H1 (cell line): ENCODE measurements at regions not wholly inside any gene's neighbourhood (a gene's known extent, or its start where the extent isn't known, plus 50 kb on each side); places are given as distances from the start of the nearest gene placed in this dataset.

Experiments
- CTCF ChIA-PET: fragments of 300-600 bp; sonication (Branson Sonifier 250); formaldehyde crosslinking; loops from one replicate; lab custom pipeline; 2021; ENCODE audit not compliant: partially characterized antibody; lab: Charles Lee
- POLR2A ChIA-PET: fragments of 300-600 bp; sonication (Branson Sonifier 250); formaldehyde crosslinking; loops from one replicate; lab custom pipeline; 2021; ENCODE audit warnings: inconsistent platforms; ENCODE audit not compliant: partially characterized antibody; lab: Charles Lee
- DNase-seq, 2 experiments: peaks; one replicate each; pipeline versions ENCODE4 v3.0.0 to v3.0.0-alpha.2; 2010 to 2022; ENCODE audit warnings: low spot score in 2 of 2, low read depth in 1 of 2, mixed read lengths in 1 of 2
- FAIRE-seq: peaks from 2 replicates; lab custom pipeline; 2011; peaks lifted over from hg19 to GRCh38; lab: Jason Lieb, UNC
- H2AFZ ChIP-seq: 2 replicates; pipeline ENCODE4 v1.8.1; 2012; ENCODE audit warnings: low read length, inconsistent platforms
- H2AK5ac ChIP-seq: 2 replicates; pipeline ENCODE4 v1.6.1; 2013; ENCODE audit warnings: low read depth, low read length
- H2BK120ac ChIP-seq: replicated peaks from 2 replicates; pipeline ENCODE3; 2013; ENCODE audit warnings: low read depth, low read length, inconsistent platforms
- H2BK12ac ChIP-seq: 2 replicates; pipeline ENCODE4 v1.6.1; 2013; ENCODE audit warnings: low read depth, low read length
- H2BK15ac ChIP-seq: 2 replicates; pipeline ENCODE4 v1.6.1; 2013; ENCODE audit warnings: low read length
- H2BK20ac ChIP-seq: 2 replicates; pipeline ENCODE4 v1.6.1; 2013; ENCODE audit warnings: low read length
- H2BK5ac ChIP-seq: 2 replicates; pipeline ENCODE4 v1.6.1; 2013; ENCODE audit warnings: low read depth, low read length
- H3K14ac ChIP-seq: 2 replicates; pipeline ENCODE4 v1.6.1; 2013; ENCODE audit warnings: inconsistent platforms; ENCODE audit not compliant: insufficient read length
- H3K18ac ChIP-seq: 2 replicates; pipeline ENCODE4 v1.6.1; 2013; ENCODE audit warnings: low read length; ENCODE audit errors: extremely low read depth
- H3K23ac ChIP-seq: 2 replicates; pipeline ENCODE4 v1.6.1; 2013; ENCODE audit warnings: inconsistent platforms; ENCODE audit not compliant: insufficient read length
- H3K23me2 ChIP-seq: 2 replicates; pipeline ENCODE4 v1.6.1; 2013; ENCODE audit warnings: low read depth, low read length
- H3K27ac ChIP-seq: 2 replicates; pipeline ENCODE4 v1.6.1; 2011; ENCODE audit warnings: low read depth, low read length, inconsistent platforms
- H3K27me3 ChIP-seq, 4 experiments: replicated peaks in 1 of 4; 1 replicate in 1 of 4; 2 replicates in 3 of 4; pipeline versions ENCODE4 v1.6.1 to v1.8.1; 2011 to 2013; ENCODE audit warnings: low read length in 3 of 4, mild to moderate bottlenecking in 3 of 4, inconsistent platforms in 2 of 4, mixed read lengths in 2 of 4, moderate library complexity in 1 of 4; ENCODE audit not compliant: control insufficient read depth in 3 of 4, insufficient read depth in 3 of 4; ENCODE audit errors: extremely low read depth in 1 of 4
- H3K36me3 ChIP-seq, 4 experiments: 2 replicates each; pipeline versions ENCODE4 v1.6.1 to v1.8.1; 2011 to 2013; ENCODE audit warnings: mild to moderate bottlenecking in 4 of 4, low read length in 3 of 4, moderate library complexity in 2 of 4, control low read depth in 1 of 4, inconsistent platforms in 1 of 4; ENCODE audit not compliant: insufficient read depth in 4 of 4, control insufficient read depth in 2 of 4
- H3K4ac ChIP-seq: replicated peaks from 2 replicates; pipeline ENCODE3; 2013; ENCODE audit warnings: low read length, low read depth, mixed read lengths, inconsistent platforms; ENCODE audit not compliant: insufficient read length
- H3K4me1 ChIP-seq, 4 experiments: replicated peaks in 1 of 4; 1 replicate in 1 of 4; 2 replicates in 3 of 4; pipeline versions ENCODE4 v1.6.1 to v1.8.1; 2011 to 2013; ENCODE audit warnings: low read length in 3 of 4, inconsistent platforms in 2 of 4, mixed read lengths in 1 of 4; ENCODE audit not compliant: insufficient read depth in 4 of 4, control insufficient read depth in 3 of 4
- H3K4me2 ChIP-seq, 2 experiments: 2 replicates each; pipeline versions ENCODE4 v1.6.1 to v1.8.1; 2011 to 2013; ENCODE audit warnings: low read depth in 2 of 2, low read length in 2 of 2, control low read depth in 1 of 2, inconsistent platforms in 1 of 2, mild to moderate bottlenecking in 1 of 2; ENCODE audit not compliant: insufficient read depth in 1 of 2
- H3K4me3 ChIP-seq, 4 experiments: fragments of 200-600, 300-600 bp in 1 of 4; sonication (generic), shearing (Covaris generic), sonication (Bioruptor Twin) in 1 of 4; 2 replicates each; pipeline versions ENCODE4 v1.5.1 to v1.8.1; 2011 to 2016; ENCODE audit warnings: low read length in 4 of 4, low read depth in 3 of 4, control low read depth in 2 of 4, inconsistent platforms in 2 of 4, mild to moderate bottlenecking in 2 of 4, mixed read lengths in 1 of 4, moderate library complexity in 1 of 4; ENCODE audit not compliant: insufficient read depth in 2 of 4; ENCODE audit errors: extremely low read depth in 1 of 4
- H3K56ac ChIP-seq: replicated peaks from 2 replicates; pipeline ENCODE3; 2013; ENCODE audit warnings: low read depth, mild to moderate bottlenecking, mixed read lengths, low read length, inconsistent platforms; ENCODE audit not compliant: insufficient read length
- H3K79me1 ChIP-seq: 2 replicates; pipeline ENCODE4 v1.6.1; 2013; ENCODE audit warnings: low read depth, low read length, control low read depth
- H3K79me2 ChIP-seq, 2 experiments: 2 replicates each; pipeline versions ENCODE4 v1.6.1 to v1.8.1; 2012 to 2013; ENCODE audit warnings: low read length in 2 of 2, mild to moderate bottlenecking in 2 of 2, inconsistent platforms in 1 of 2; ENCODE audit not compliant: insufficient read depth in 2 of 2, control insufficient read depth in 1 of 2
- H3K9ac ChIP-seq, 4 experiments: replicated peaks in 1 of 4; 1 replicate in 1 of 4; 2 replicates in 3 of 4; pipeline versions ENCODE4 v1.6.1 to v1.8.1; 2011 to 2013; ENCODE audit warnings: low read depth in 3 of 4, low read length in 3 of 4, control low read depth in 2 of 4, mild to moderate bottlenecking in 2 of 4, moderate library complexity in 2 of 4, inconsistent platforms in 1 of 4; ENCODE audit errors: extremely low read depth in 1 of 4
- H3K9me3 ChIP-seq, 2 experiments: 2 replicates each; pipeline versions ENCODE4 v1.6.1 to v1.8.1; 2012 to 2013; ENCODE audit warnings: mild to moderate bottlenecking in 2 of 2, moderate library complexity in 2 of 2, control low read depth in 1 of 2, inconsistent platforms in 1 of 2, low read depth in 1 of 2, low read length in 1 of 2, mixed read lengths in 1 of 2; ENCODE audit not compliant: insufficient read depth in 2 of 2
- H4K20me1 ChIP-seq, 2 experiments: replicated peaks in 1 of 2; 2 replicates each; pipeline versions ENCODE3 to v1.8.1; 2011 to 2013; ENCODE audit warnings: inconsistent platforms in 2 of 2, low read length in 2 of 2, mild to moderate bottlenecking in 1 of 2; ENCODE audit not compliant: insufficient read depth in 2 of 2, control insufficient read depth in 1 of 2
- H4K5ac ChIP-seq: 2 replicates; pipeline ENCODE4 v1.6.1; 2013; ENCODE audit warnings: low read length, low read depth, mixed read lengths, inconsistent platforms; ENCODE audit not compliant: insufficient read length
- H4K8ac ChIP-seq: 2 replicates; pipeline ENCODE4 v1.8.0; 2013; ENCODE audit warnings: mild to moderate bottlenecking, moderate library complexity, low read length, inconsistent platforms; ENCODE audit not compliant: insufficient read depth; ENCODE audit errors: extremely low read depth
- H4K91ac ChIP-seq: replicated peaks from 2 replicates; pipeline ENCODE3; 2013; ENCODE audit warnings: low read length, mixed read lengths, inconsistent platforms; ENCODE audit not compliant: insufficient read length
- BACH1 ChIP-seq: IDR thresholded peaks from 2 replicates; pipeline ENCODE4 v1.6.1; 2012; ENCODE audit warnings: low read length, improper control_type of control experiment
- CEBPB ChIP-seq: IDR thresholded peaks from 2 replicates; pipeline ENCODE4 v1.6.1; 2012; ENCODE audit warnings: low read depth, low read length
- CREB1 ChIP-seq: IDR thresholded peaks from 2 replicates; pipeline ENCODE4 v1.6.1; 2012; ENCODE audit warnings: inconsistent platforms
- EZH2 ChIP-seq: fragments of 200-600 bp; sonication (generic); IDR thresholded peaks from 2 replicates; pipeline ENCODE4 v1.7.1; 2012; ENCODE audit warnings: low read depth, mild to moderate bottlenecking, moderate library complexity, low read length, inconsistent platforms; ENCODE audit not compliant: severe bottlenecking
- SIN3A ChIP-seq, 2 experiments: IDR thresholded peaks in 1 of 2; conservative IDR thresholded peaks in 1 of 2; 2 replicates each; pipeline ENCODE4 v1.6.1; 2011 to 2012; ENCODE audit warnings: low read length in 2 of 2, improper control_type of control experiment in 1 of 2, low read depth in 1 of 2, mild to moderate bottlenecking in 1 of 2
- WGBS, 2 experiments: shearing (Covaris generic) in 1 of 2; methylation state at CpG; one replicate each; pipeline versions ENCODE4 v1.1.6 to v1.1.7; 2013 to 2015; ENCODE audit warnings: low lambda C conversion rate in 2 of 2, mixed read lengths in 2 of 2, inconsistent platforms in 1 of 2, low coverage in 1 of 2, missing lambda C conversion rate in 1 of 2; ENCODE audit not compliant: insufficient replicate concordance in 2 of 2, insufficient coverage in 1 of 2, insufficient read length in 1 of 2; ENCODE audit errors: extremely low coverage in 1 of 2, missing lambda C conversion rate in 1 of 2; 5-methylcytosine and 5-hydroxymethylcytosine counted together

DNA sequence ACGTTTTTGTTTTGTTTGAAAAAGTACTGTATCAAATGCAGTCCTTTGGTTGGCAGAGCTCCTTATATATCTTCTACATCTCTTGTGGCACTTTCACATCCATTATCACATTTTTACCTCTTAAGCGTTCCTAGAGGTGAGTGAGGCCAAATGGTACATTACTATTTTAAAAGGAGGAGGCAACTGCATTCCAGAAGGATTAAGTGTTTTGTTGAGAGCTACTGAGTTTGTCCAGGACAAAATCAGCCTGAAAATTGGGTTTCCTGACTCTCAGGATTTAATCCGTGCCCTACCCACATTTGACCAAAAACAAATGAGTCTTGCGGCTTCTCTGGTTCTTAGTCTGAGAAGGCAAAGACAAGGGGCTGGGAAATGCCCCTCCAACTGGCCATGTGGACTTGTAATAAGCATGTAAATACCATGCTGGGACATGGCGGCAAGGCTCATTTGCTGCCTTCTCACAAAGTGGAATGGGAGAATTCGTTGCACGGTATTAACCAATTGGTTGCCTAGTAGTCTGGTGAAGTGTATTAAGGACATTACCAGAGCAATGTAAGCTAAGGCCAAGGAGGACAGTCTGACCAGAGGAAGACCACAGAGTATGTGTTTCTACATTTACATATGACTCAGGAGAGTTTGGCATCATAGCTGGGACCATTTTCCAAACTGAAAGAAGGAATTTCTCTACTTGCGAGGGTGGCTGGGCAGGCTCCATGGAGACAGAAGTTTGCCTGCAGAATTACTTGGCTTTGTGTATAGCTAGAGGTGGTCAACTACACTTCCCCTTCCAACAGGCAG lies 175.8 kb upstream of the PLXNC1 start:
- Histone ChIP-seq H4K91ac (no peak overlapping the region), H3K27me3 (no peaks in the 10 kb centered on the region), H3K23me2 (no peaks in the 10 kb centered on the region), H2AK5ac (no peak overlapping the region), H2BK20ac (no peak overlapping the region), H3K4me3 (no peak overlapping the region), H3K56ac (no peak overlapping the region), H3K79me1 (no peaks in the 10 kb centered on the region), H4K5ac (no peak overlapping the region), H2BK12ac (no peak overlapping the region), H2AFZ (no peak overlapping the region), H3K14ac (no peak overlapping the region), H3K36me3 (no peaks in the 10 kb centered on the region), H3K27ac (no peak overlapping the region), H4K20me1 (no peaks in the 10 kb centered on the region), H4K8ac (no peak overlapping the region), H3K4ac (no peak overlapping the region), H3K18ac (no peak overlapping the region), H2BK120ac (no peak overlapping the region), H3K23ac (no peak overlapping the region), H3K4me1 (no peaks in the 10 kb centered on the region), H3K9me3 (no peaks in the 10 kb centered on the region), H2BK5ac (no peak overlapping the region), H3K79me2 (no peaks in the 10 kb centered on the region), H2BK15ac (no peak overlapping the region), H3K9ac (no peak overlapping the region), H3K4me2 (no peak overlapping the region)
- CTCF ChIA-PET = interaction anchor here (0.6 to 2.2 kb wide), 5 partner anchors 10 to 157 kb away, joined by 3 to 10 read pairs (median 3); no protein-coding TSS in a partner anchor
- DNase-seq = no peak
- POLR2A ChIA-PET = no interaction called here
- TF ChIP-seq SIN3A (conservative IDR thresholded peaks at IDR 0.05 in 1 of 2, IDR thresholded peaks at IDR 0.05 in 1 of 2; ENCODE audit: low read depth in 1 of 2, low read length in 2 of 2) = no peak
- TF ChIP-seq CREB1 = no peak
- TF ChIP-seq BACH1 = no peak
- TF ChIP-seq EZH2 = no peak
- no peak for TF ChIP-seq CEBPB
- WGBS, 2 experiments = 89% methylated on average over 8 of the region's 8 CpGs; no CpG with 5 or more reads in 1 of the 2 experiments
- no peak for FAIRE-seq
